HK-2 (cell line): ENCODE measurements at regions not wholly inside any gene's neighbourhood (a gene's known extent, or its start where the extent isn't known, plus 50 kb on each side); places are given as distances from the start of the nearest gene placed in this dataset.

Experiments used
- DNase-seq: peaks from one replicate; pipeline ENCODE4 v3.0.0-alpha.2; 2018; ENCODE audit not compliant: unreplicated experiment

- peak; percentile 12 for DNase-seq
Measured at GRCh38 chr20:11083841-11084240, 410.0 kb upstream of the JAG1 start.

DNA sequence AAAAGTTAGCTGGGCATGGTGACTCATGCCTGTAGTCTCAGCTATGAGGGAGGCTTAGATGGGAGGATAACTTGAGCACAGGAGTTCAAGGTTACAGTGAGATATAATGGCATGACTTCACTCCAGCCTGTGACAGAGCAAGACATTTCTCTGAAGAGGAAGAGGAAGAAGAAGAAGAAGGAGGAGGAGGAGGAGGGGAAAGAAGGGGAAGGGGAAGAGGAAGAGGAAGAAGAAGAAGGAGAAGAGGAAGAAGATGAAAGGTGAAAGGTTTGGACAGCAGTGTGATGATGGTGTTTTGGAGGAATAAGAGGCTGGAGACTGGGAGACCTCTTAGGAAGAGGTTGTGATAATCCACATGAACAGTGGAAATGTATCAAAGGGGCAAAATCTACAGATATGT, 410.7 kb upstream of the JAG1 start:
- DNase-seq, result no peak

- DNase-seq, result no peak
Measured at GRCh38 chr20:11086970-11087369, 413.2 kb upstream of the JAG1 start.

GRCh38 chr20:11090751-11091150, 417.0 kb upstream of the JAG1 start:
- DNase-seq, result no peak

GRCh38 chr20:11091511-11091910, 417.7 kb upstream of the JAG1 start:
- DNase-seq, result no peak

- no peak for DNase-seq
Measured at GRCh38 chr20:11092151-11092550, 418.4 kb upstream of the JAG1 start.

DNA sequence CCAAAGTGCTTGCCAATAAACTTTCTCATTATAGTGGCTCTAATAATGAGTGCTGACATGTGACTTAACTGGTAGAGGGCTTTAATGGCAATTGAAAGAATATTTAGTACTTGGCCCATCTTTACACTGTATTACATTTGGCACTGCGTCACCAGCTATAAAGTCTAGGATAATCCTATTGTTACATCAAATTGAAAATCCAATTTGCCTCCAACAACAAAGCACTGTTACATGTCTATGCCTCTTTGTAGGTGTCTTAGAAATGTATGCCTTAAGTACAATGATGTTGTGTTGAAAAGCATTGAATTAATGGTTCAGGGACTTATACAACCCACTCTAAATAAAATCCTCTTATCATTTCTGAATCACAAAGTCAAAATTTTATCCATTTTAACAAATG, 420.4 kb upstream of the JAG1 start:
- DNase-seq, result no peak

DNA sequence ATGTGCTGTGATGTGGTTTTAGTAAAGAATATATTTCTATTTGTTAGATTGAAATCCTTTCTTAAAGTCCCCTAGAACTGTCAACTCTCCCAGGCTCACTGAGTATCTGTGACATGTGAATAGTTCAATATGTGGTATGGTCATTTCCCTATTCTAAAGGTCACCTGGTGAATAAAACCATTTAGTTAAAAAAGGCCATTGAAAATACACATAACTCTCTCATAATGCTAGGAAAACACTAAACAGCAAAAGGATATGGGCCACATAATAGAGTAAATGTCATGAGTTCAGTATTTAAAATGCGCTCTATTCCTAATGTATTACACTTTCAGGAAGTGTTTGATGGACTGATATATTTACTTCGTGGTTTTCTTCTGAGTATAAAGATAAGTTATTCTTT, 420.9 kb upstream of the JAG1 start:
- DNase-seq, result no peak

DNA sequence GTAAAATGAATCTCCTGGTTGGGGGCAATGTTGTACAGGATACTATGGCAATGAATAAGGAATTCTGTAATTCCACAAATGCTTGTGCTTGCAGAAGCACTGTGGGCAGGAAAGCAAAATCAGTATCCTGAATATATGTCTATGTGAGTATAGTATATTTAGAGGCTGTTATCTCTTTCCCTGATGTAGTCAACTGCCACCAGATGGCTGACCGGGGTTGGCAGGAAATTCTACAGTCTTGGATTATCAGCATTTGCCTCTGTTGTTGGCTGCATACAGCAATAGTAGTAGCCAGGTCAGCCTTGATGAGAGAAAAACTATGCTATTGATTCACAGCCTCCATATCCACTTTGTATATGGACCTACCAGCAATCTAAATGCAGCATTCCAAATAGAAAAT, 425.1 kb upstream of the JAG1 start:
- no peak for DNase-seq

GRCh38 chr20:11101243-11101642, 427.4 kb upstream of the JAG1 start:
- DNase-seq, result no peak

DNA sequence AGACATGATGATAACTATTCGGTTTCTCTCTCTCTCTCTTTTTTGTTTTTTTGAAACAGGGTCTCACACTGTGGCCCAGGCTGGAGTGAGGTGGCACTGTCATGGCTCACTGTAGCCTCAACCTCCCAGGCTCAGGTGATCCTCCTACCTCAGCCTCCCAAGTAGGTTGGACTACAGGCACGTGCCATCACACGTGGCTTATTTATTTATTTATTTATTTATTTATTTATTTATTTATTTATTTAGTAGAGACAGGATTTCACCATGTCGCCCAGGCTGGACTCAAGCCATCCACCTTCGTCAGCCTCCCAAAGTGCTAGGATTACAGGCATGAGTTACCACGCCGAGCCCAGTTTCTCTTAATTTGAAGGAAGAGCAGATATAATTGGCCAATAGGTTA, 427.9 kb upstream of the JAG1 start:
- no peak for DNase-seq

- DNase-seq, result no peak
Measured at GRCh38 chr20:11103866-11104265, 430.1 kb upstream of the JAG1 start.

- no peak for DNase-seq
Measured at GRCh38 chr20:11108102-11108810, 434.5 kb upstream of the JAG1 start.

GRCh38 chr20:11110535-11110934, 436.7 kb upstream of the JAG1 start:
- no peak for DNase-seq

DNA sequence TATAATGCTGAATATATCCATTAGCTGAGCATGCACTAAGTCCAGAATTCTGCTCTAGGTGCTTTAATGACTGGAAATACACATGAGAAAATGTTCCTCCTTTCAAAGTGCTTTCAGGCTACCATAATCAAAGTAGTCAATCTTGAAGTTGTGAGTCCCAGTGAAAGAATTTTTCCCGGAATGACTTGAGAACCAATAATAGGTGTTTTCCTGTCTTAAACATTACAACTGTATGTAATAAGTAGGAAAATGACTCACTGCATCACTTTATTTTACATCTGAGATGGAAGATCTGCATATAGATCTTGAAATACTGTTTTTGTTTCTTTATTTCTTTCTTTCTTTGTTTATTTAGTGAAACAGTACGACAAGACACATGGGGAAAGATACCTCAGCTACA, 437.4 kb upstream of the JAG1 start:
- no peak for DNase-seq

DNA sequence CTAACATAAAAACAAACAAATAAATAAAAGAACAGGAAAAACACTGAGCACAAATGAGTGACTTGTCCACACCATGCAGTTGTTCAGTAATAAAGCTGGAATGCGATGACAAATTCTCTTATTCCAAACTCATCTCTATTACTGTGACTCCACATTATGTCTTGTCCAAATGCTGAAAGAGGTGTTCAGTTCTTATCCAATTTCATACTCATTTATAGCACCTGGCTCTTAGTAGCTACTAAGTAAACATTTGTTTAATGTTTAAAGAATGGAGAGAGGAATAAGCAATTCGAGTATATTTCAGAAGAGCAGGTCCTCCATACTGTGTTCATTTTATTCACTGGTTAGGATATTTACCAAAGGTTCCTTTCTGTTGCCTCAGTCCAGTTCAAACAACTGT, 439.0 kb upstream of the JAG1 start:
- no peak for DNase-seq

DNA sequence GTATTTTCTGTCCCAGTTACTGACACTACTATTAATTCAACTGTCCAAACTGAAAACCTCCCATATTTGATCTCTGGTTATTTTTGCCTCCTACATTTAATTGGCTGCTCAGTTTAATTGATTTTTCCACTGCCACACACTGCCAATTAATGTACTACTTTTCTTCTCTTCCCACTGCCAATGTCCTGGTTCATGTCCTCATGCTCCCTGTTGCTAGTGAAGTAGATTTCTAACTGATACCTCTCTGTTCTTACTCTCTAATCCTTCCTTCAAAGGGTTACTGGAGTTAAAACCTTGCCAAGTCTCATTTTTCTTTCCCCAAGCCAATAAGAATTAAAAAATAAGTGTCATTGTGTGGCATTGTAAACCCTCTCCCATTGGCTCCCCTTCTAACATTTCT, 440.6 kb upstream of the JAG1 start:
- no peak for DNase-seq

DNA sequence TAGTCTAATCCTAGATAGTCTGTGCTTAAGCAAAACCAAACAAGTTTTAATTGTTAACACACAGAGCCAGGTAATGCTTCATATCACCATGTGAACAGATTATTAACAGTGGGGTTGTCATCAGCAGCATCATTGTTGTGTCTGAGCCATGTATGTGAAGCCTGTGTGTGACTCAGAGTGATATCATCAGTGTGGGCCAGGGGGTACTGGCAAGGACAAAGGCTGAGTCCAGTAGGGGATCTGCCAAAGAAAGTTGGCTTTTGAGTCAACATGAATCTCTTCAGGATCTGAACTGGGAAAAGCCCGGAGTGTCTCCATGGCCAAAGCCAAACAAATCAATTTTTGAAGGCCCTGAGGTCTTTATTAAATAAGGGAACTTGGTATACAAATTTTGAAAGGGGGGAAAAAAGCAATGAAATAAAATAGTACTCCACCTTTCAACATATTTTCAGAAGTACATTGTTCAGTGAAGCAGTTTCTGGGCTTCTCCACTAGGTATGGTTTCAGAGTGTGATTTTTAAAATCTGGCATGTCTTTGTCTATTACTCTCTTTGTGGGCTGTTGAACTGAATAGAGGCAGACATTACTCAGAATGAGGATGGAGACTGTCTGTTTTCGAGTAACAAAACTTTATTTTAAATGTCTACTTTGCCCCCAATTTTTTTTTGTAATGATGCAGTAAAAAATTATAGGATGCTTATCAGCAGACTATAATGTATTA, 444.2 kb upstream of the JAG1 start:
- peak; percentile 60 for DNase-seq

DNA sequence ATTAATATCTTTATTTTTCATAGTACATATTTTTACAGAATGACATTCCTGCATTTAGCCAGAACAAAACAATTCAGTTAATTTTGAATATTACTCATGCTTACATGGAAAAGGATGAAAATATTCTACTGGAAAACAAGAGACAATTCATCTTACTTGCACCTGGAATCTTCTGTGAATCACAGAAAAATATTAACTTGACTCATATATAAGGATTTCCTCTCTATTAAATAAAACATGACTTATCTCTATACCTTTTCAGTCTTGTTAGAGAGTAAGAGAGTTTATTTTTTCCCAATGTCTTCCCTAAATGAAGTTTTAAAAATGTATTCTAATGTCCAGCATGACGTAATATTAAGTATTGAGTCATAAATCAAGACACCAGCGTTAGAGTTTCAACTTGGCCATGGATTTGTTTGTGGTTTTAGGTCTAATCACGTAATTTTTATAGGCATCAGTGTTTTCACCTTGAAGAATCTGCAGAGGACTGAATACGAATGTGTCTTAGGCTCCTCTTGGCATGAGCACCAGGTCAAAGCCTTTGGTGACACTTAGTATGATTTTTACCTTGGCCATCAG, 445.1 kb upstream of the JAG1 start:
- DNase-seq, result no peak

DNA sequence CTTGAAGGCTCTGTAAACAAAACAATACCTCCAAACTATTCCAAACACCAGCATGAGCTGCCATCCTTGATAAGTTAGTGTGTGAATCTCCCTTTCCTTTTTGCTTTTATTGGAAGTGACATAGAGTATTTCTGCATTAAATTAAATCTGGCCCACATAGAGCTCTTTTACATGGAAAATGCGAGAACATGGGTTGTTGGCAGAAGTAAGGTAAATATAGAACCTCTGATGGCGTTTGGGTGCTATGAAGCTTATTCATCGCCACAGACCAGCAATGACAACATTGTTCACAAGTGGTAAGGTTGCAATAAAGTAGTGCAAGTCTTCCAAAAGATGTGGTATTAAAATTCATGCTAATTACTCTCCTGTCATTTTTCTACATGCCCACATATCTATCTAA, 445.8 kb upstream of the JAG1 start:
- no peak for DNase-seq

DNA sequence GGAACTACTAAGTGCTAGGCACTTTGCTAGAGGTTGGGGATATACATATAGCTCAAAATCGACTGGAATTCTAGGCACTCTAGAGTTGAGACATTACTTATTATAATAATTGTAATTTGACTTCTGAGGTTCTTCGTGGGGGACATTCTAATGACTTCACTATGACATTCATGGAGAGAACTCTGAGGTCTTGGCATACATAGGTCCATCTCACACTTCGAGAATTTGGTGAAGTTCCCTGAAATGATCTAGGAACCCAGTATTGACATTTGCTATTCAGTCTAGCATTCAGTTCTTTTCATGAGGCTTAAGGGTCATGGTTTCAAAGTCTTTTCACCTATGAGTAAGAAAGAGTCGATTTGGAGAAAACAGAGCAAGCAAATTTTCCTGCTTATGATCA, 446.6 kb upstream of the JAG1 start:
- DNase-seq, result no peak

- DNase-seq, result no peak
Measured at GRCh38 chr20:11124849-11125505, 451.2 kb upstream of the JAG1 start.

DNA sequence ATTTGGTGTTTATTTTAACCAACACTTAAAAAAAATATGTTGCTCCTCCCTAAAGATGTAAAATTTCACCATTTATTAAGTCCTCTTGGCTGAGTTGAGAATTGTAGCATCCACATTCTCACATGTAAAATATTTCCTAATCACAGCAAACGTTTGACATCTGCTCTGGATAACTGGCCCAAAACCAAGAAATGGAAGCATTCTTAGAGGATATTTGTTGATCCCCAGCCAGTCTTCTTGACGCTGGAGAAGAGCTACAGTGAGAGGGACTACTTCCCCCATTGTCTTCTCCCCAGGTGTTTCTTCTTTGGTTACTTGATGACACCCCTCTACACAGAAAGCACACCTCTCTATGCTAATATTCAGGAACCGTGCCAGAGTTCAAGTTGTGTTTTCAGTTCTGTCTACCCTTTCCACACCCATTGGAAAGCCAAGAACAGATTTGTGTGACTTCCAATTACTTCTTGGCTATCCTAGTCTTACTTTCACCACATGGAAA, 454.5 kb upstream of the JAG1 start:
- DNase-seq, result no peak
